ENCODE measurements at regions not wholly inside any gene's neighbourhood (a gene's known extent, or its start where the extent isn't known, plus 50 kb on each side); places are given as distances from the start of the nearest gene placed in this dataset.
A peak's percentile ranks its signal among the peaks of the same experiment; 100 is the strongest.

DNA sequence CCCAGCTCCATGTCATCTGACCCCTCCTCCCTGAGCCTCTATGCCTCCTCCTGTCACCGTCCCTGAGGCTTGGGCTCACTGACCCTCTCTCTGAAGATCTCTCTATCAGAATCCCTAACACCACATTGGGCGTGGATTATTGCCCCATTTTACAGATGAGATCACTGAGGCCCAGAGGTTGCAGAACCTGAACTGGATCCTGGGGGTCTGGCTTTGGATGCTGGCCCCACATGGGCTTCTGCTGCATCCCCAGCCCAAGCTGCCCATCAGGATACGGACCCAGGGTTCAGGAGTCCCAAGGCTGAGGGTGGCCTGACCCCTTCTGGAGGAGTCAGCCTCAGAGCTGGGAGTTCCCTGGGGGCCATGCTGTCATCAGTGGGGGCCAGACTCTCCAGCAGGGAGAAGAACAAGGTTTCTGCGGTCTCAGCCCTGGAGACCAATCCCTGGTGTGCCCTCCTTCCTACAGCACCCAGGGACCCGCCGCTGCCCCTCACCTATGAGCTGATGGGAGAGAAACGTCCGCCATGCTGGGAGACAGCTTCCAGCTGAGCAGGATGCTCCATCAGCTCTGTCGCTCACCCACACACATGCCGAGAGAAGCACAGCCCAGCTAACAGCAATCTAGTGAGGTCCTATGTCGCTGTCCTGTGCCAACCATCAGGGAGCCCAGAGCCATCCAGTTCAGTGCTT is 273.1 kb downstream of the UACA start:
- DNase-seq (ENCODE audit: low read depth), result no peak

GRCh38 chr15:70488941-70489848 is 274.2 kb downstream of the UACA start:
- DNase-seq (ENCODE audit: low read depth), result no peak

GRCh38 chr15:70488002-70488605 is 275.3 kb downstream of the UACA start:
- DNase-seq (ENCODE audit: low read depth), result no peak

DNA sequence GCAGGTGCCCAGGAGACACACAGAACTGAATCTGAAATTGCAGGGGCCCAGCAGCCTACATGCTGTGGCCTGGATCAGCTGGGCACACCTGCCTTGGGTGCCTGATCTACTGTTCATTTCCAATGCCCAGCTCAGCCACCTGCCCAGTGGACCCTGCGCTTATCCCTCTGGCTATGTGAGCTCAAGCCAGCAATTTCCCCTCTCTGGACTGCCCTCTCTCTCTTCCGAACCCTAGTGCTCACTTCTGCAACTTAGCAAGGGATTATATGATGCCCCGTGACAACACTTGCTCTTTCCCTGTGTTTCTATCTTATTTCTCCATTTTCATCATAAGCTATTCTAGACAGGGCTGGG is 276.0 kb downstream of the UACA start:
- DNase-seq (ENCODE audit: low read depth), result no peak

DNA sequence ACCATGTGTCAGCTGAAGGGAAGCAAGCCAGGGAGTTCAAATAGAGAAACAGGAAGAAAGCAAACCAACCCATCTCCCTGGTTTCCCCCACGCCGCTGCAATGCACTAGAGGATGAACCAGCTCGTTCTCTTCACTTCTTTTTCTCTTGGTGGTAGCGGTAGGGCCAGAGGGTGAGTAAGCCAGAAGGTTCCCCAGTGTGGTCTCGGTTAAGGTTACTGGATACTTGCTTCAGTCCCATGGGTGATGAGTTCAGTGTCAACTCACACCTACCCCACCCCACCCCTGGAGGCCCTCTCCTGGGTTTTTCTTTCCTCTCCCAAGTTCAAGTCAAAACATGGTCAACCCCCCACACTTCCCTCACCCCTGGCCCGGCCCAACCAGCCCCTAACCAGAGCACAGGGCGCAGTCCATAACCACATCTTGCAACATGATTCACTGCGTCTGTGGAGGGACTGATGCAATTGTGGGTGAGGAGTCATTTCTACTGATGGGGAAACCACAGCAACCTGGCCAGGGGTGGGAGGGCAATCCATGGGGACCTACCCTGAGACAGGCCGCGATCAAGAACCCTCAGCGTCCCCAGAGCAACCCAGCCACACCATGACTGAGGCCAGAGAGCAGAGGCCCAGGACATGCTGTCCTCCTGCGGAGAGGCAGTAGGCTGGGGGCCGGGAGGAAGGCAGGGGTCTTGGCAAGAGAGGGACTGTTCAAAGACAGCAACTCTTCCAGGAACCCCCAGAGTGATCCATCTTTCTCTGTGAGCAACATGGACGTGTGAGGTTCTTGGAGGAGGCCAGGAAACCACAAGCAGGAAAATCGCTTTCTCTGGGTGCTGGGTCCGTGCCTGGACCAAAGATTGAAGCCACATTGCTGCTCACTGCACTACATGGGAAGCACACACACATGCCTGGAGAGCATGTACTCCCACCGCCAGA is 276.6 kb downstream of the UACA start:
- no peak for DNase-seq (ENCODE audit: low read depth)

GRCh38 chr15:70486012-70486411 is 277.3 kb downstream of the UACA start:
- DNase-seq (ENCODE audit: low read depth), result no peak

GRCh38 chr15:70484993-70485392 is 278.4 kb downstream of the UACA start:
- no peak for DNase-seq (ENCODE audit: low read depth)

GRCh38 chr15:70483513-70483912 is 279.8 kb downstream of the UACA start:
- DNase-seq (ENCODE audit: low read depth), result peak; percentile 76

DNA sequence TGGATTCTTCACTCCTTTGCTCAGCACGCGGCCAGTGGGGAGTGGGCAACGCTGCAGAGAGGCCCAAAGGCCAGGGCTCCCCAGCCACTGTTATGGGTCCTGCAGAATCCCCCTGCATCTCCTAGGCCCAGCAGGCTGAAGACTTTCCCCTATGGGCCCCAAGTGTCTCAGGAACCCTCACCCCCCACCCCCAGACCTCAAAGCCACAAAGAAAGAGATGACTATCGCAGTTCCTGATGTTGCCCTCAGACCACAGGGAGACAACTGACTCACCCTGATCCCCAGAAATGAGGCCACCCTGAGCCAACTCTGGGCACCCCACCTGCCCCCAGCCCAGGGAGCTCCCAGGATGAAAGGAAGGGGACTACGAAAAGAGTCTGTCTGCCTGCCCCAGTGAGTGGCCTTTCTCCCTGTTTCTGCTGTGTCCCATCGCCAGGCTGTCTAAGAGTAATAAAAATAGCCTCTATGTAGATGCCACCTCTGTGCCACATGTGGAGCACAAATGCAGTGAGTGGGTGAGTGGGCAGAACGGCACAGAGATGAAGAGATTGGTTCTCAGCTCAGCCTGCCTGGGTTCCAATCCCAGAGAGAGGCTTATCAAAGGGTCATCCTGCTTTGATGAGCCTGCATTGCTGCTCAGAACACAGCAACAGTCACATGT is 283.0 kb downstream of the UACA start:
- peak; percentile 98 for DNase-seq (ENCODE audit: low read depth)

GRCh38 chr15:70479785-70480184 is 283.6 kb downstream of the UACA start:
- DNase-seq (ENCODE audit: low read depth), result no peak

GRCh38 chr15:70479056-70479455 is 284.3 kb downstream of the UACA start:
- no peak for DNase-seq (ENCODE audit: low read depth)

DNA sequence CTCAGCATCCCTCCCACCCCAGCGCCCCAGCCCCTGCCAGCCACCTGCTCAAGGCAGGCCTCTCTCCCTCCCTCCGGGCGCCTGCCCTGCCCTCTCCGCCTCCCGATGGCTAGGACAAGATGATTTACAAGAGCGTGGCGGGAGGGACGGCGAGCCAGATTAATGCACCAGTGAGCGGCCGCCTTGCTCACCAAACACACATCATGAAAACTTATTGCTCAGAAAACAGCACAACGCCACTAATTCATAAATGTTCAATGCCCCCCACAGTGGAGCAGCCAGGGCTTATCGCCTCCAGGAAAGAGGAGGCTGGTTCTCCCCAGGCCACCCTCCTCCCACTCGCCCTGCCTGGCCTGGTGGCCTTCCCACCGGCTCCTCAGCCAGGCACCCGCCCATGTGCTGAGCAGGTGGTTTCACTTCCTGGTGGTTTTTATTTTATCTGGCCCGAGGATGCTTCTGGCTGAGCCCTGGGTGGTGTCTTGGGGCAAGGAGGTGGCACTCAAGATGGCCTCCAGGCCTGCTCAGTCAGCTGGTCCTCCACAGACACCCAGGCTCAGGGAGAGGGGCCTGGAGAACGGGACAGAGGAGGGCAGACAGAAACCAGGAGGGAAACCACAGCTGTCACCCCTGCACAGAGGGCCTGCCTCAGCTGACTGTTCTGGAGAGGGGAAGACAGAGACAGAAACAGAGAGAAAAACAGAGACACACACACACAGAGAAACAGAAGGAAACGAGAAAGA is 284.9 kb downstream of the UACA start:
- no peak for DNase-seq (ENCODE audit: low read depth)

DNA sequence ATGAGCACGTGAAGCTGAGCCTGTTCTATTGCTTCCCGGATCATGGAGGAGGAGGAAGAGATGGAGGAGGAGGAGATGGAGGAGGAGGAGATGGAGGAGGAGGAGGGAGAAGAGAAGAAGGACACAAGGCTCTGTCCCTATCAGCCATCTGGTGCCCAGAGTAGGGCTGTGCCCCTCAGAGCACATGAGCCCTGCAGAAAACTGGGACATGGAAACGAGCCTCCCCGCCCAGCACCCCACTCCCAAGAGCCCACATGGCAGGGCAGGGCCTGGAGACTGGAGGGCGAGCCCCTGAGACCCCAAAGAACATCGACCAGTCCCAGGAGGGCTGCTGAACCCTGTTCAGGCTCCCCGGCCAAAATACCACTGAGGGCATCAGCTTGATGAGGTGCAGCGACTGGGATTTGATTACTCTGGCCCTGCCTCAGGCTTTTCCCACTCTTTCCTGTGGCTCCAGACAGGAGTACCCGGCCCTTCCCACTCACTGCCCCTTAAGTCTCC is 285.6 kb downstream of the UACA start:
- no peak for DNase-seq (ENCODE audit: low read depth)

DNA sequence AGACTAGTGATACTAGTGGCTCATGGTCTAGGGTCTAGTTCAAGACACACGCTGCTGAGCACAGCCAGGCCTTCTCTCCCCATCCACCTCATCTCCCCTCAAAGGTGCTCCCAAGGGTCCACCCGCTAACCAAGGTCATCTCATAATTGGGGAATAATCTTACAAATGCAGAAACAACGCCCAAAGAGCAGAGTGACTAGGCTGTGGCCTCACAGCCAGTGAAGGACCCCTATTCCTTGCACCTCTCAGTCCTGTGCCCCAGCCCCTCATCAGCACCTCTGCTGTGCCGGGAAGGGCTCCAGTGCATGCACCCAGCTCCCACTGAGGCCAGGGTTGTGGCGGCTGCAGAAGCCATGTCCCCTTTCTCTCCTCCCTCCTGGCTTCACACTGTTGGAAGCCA is 286.9 kb downstream of the UACA start:
- DNase-seq (ENCODE audit: low read depth), result no peak

DNA sequence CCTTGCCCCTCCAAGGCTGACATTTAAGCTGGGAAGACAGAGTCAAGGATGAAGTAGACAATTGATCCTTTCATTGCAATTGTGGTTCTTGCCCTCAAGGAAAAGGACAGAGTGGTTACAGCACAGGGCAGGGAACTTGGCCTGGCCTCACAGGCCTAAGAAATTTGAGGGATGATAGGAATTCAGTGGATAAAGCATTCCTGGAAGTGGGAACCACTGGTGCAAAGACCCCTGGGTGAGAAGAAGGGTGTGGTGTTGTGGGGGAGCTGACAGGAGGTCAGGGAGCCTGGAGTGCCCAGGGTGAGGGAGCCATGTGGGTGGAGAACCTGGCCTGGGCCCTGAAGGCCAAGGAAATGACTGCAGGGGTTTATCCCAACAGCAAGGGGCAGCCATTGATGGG is 287.4 kb downstream of the UACA start:
- DNase-seq (ENCODE audit: low read depth), result no peak

GRCh38 chr15:70475407-70475781 is 288.0 kb downstream of the UACA start:
- DNase-seq (ENCODE audit: low read depth), result no peak

GRCh38 chr15:70474471-70475406 is 288.6 kb downstream of the UACA start:
- DNase-seq (ENCODE audit: low read depth), result no peak

GRCh38 chr15:70473581-70474370 is 289.6 kb downstream of the UACA start:
- no peak for DNase-seq (ENCODE audit: low read depth)

DNA sequence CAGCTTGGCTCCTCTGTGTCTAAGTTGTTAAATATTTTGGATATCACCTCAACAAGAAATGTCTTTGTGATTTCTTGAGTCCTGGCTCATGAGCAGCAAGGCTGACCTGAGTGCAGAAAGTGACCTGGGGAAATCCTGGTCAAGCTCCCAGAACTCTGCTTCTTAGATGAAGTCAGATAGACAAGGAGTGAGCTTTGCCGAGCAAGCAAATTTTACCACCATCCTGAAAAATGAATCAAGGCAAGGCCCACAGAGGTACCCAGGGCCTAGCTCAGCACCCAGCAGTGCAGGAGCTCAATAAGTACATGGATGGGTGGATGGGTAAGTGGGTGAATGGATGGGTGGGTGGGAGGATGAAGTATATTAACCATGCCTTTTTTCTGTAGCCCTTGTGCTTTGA is 291.8 kb downstream of the UACA start:
- DNase-seq (ENCODE audit: low read depth), result no peak
